Esophagus squamous epithelium (tissue), 4 donors: ENCODE measurements at regions not wholly inside any gene's neighbourhood (a gene's known extent, or its start where the extent isn't known, plus 50 kb on each side); places are given as distances from the start of the nearest gene placed in this dataset.

Source experiments
- POLR2A ChIP-seq, 4 donors: fragments of 450-650 bp; IDR thresholded peaks; one replicate each; pipeline ENCODE4 v1.6.1; 2017; ENCODE audit warnings: antibody characterized with exemption in 4 of 4, mild to moderate bottlenecking in 4 of 4, moderate library complexity in 3 of 4
- TF ChIP-seq, protein P1 (sequence below), 6 experiments: fragments of 450-650 bp in 4 of 6; fragments of 200-600 bp in 2 of 6; sonication (generic) in 2 of 6; IDR thresholded peaks; one replicate each; pipeline ENCODE4 v1.5.1; 2016 to 2019; ENCODE audit warnings: antibody characterized with exemption in 6 of 6, mild to moderate bottlenecking in 4 of 6, moderate library complexity in 4 of 6

DNA sequence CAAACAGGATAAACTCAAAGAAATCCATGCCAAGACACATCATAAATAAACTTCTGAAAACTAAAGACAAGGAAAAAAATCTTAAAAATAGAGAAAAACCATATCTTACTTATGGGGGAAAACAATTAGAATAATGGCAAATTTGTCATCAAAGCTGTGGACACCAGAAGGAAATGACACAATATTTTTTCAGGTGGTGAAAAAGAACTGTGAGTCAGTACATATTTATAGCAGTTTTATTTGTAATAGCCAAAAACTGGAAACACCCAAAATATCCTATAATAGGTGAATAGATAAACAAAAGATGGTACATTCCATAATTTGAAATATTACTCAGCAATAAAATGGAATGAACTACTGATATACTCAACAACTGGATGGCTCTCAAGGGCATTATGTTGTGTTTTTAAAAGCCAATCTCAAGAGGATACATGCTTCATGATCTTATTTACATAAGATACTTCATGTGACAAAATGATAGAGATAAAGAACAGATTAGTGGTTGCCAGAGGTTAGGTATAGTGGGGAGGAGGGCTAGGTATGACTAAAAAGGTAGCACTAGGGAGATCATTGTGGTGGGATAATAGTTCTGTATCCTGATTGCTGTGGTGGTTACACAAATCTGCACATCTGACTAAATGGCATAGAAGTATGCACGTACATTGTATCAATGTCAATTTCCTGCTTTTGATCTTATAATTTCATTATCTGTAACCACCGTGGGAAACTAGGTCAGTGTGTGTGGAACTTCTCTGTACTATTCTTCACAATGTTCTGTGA lies 191.9 kb downstream of the PPP1R2C start:
- TF ChIP-seq, protein P1, sequence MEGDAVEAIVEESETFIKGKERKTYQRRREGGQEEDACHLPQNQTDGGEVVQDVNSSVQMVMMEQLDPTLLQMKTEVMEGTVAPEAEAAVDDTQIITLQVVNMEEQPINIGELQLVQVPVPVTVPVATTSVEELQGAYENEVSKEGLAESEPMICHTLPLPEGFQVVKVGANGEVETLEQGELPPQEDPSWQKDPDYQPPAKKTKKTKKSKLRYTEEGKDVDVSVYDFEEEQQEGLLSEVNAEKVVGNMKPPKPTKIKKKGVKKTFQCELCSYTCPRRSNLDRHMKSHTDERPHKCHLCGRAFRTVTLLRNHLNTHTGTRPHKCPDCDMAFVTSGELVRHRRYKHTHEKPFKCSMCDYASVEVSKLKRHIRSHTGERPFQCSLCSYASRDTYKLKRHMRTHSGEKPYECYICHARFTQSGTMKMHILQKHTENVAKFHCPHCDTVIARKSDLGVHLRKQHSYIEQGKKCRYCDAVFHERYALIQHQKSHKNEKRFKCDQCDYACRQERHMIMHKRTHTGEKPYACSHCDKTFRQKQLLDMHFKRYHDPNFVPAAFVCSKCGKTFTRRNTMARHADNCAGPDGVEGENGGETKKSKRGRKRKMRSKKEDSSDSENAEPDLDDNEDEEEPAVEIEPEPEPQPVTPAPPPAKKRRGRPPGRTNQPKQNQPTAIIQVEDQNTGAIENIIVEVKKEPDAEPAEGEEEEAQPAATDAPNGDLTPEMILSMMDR (IDR thresholded peaks at IDR 0.05): no peak
- TF ChIP-seq POLR2A (IDR thresholded peaks at IDR 0.05): no peak
